ENCODE measurements at regions not wholly inside any gene's neighbourhood (a gene's known extent, or its start where the extent isn't known, plus 50 kb on each side); places are given as distances from the start of the nearest gene placed in this dataset.

DNA sequence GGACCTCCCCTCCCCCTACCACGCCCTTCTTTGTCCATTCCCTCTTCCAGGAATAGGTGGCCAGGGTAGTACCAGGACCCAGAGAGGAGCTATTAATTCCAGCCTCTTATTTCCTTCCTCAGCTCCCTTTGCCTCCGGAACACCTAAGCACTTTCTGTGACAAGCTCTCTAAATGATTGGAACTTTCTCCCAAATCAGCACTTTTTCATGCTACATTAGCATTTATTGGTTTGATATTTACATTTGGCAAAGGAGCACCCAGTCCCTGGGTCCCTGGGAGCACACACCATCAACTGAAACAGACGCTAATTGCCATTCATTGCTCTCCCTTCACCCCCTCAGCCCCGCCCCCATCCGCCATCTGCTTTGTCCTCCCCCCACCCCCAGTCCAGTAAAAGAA is 182.0 kb upstream of the BCOR start:
- TF ChIP-seq CEBPB (IDR thresholded peaks at IDR 0.05): no peak
- TF ChIP-seq, protein P1, sequence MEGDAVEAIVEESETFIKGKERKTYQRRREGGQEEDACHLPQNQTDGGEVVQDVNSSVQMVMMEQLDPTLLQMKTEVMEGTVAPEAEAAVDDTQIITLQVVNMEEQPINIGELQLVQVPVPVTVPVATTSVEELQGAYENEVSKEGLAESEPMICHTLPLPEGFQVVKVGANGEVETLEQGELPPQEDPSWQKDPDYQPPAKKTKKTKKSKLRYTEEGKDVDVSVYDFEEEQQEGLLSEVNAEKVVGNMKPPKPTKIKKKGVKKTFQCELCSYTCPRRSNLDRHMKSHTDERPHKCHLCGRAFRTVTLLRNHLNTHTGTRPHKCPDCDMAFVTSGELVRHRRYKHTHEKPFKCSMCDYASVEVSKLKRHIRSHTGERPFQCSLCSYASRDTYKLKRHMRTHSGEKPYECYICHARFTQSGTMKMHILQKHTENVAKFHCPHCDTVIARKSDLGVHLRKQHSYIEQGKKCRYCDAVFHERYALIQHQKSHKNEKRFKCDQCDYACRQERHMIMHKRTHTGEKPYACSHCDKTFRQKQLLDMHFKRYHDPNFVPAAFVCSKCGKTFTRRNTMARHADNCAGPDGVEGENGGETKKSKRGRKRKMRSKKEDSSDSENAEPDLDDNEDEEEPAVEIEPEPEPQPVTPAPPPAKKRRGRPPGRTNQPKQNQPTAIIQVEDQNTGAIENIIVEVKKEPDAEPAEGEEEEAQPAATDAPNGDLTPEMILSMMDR (IDR thresholded peaks at IDR 0.05): no peak
- TF ChIP-seq SMC3 (IDR thresholded peaks at IDR 0.05): no peak
